HepG2 (cell line): ENCODE measurements at regions not wholly inside any gene's neighbourhood (a gene's known extent, or its start where the extent isn't known, plus 50 kb on each side); places are given as distances from the start of the nearest gene placed in this dataset.

Source experiments
- ATAC-seq: fragments of 200-7000 bp; cut with Tn5 transposase; 3 replicates; pipeline ENCODE4 v1.9.1; 2020; ENCODE audit warnings: mild to moderate bottlenecking, moderate library complexity
- BruUV-seq: library from RNA; stranded (reverse); fragments of 400-500 nt; replicated peaks from 2 replicates; lab custom pipeline; 2021; lab: Mats Ljungman, UMichigan
- CTCF ChIA-PET: fragments of 300-600 bp; formaldehyde crosslinking; extraction: SDS; loops from one replicate; lab custom pipeline; 2021; ENCODE audit warnings: low total read pairs, inconsistent platforms, low intra/inter-chr PET ratio; lab: Yijun Ruan, JAX
- POLR2A ChIA-PET: fragments of 350-600 bp; sonication (Branson Sonifier 250); formaldehyde crosslinking; loops from one replicate; lab custom pipeline; 2020; ENCODE audit warnings: antibody characterized with exemption, inconsistent platforms; lab: Yijun Ruan, JAX
- DNase-seq: peaks from one replicate; pipeline ENCODE4 v3.0.0-alpha.2; 2015; ENCODE audit warnings: low spot score
- FAIRE-seq: peaks from 3 replicates; lab custom pipeline; 2011; peaks lifted over from hg19 to GRCh38; lab: Jason Lieb, UNC
- H2AFZ ChIP-seq: one replicate; pipeline ENCODE4 v1.6.1; 2011; ENCODE audit warnings: low read length, inconsistent platforms
- H3K27ac ChIP-seq: fragments of 300-600 bp; 3 replicates; pipeline ENCODE4 v1.8.0; 2011; ENCODE audit warnings: mixed run types, mild to moderate bottlenecking, mixed read lengths, low read length, inconsistent platforms; ENCODE audit not compliant: insufficient read depth; ENCODE audit errors: extremely low read length
- H3K27me3 ChIP-seq, 2 experiments: fragments of 200-600 bp in 1 of 2; 2 replicates in 1 of 2; 3 replicates in 1 of 2; pipeline versions ENCODE4 v1.6.0 to v1.8.0; 2011; ENCODE audit warnings: low read length in 2 of 2, mild to moderate bottlenecking in 2 of 2, moderate library complexity in 2 of 2, inconsistent platforms in 1 of 2; ENCODE audit not compliant: insufficient read depth in 2 of 2, control insufficient read depth in 1 of 2
- H3K36me3 ChIP-seq, 2 experiments: fragments of 200-600 bp in 1 of 2; replicated peaks in 1 of 2; 2 replicates in 1 of 2; 3 replicates in 1 of 2; pipeline versions ENCODE4 v1.5.1 to v1.8.0; 2011; ENCODE audit warnings: low read length in 2 of 2, inconsistent platforms in 1 of 2; ENCODE audit not compliant: insufficient read depth in 2 of 2, control insufficient read depth in 1 of 2
- H3K4me1 ChIP-seq: 2 replicates; pipeline ENCODE4 v1.5.1; 2012; ENCODE audit warnings: low read length, inconsistent platforms; ENCODE audit not compliant: insufficient read depth
- H3K4me2 ChIP-seq: 2 replicates; pipeline ENCODE4 v1.6.0; 2011; ENCODE audit warnings: low read depth, low read length, inconsistent platforms
- H3K4me3 ChIP-seq, 3 experiments: fragments of 200-600 bp in 1 of 3; sonication (generic), shearing (Covaris generic) in 1 of 3; replicated peaks in 1 of 3; 2 replicates each; pipeline ENCODE4 v1.5.1; 2011 to 2016; ENCODE audit warnings: low read length in 3 of 3, inconsistent platforms in 2 of 3, low read depth in 2 of 3, mild to moderate bottlenecking in 2 of 3, control low read depth in 1 of 3, mixed read lengths in 1 of 3; ENCODE audit not compliant: insufficient read depth in 1 of 3
- H3K79me2 ChIP-seq: one replicate; pipeline ENCODE4 v1.6.1; 2011; ENCODE audit warnings: low read length, inconsistent platforms; ENCODE audit not compliant: insufficient read depth
- H3K9ac ChIP-seq: 2 replicates; pipeline ENCODE4 v1.6.0; 2011; ENCODE audit warnings: mild to moderate bottlenecking, low read depth, low read length, inconsistent platforms; ENCODE audit not compliant: insufficient read depth
- H3K9me3 ChIP-seq: 2 replicates; pipeline ENCODE4 v1.5.1; 2012; ENCODE audit warnings: mild to moderate bottlenecking, low read length
- H4K20me1 ChIP-seq: 2 replicates; pipeline ENCODE4 v1.6.0; 2011; ENCODE audit warnings: inconsistent platforms, mild to moderate bottlenecking, low read length, moderate library complexity; ENCODE audit not compliant: insufficient read depth
- BATF2 ChIP-seq: sonication (generic); formaldehyde crosslinking; IDR thresholded peaks from 2 replicates; pipeline ENCODE4 v1.8.0; 2022; ENCODE audit warnings: mild to moderate bottlenecking, missing genetic modification reagents, moderate library complexity
- CERS6 ChIP-seq: sonication (generic); formaldehyde crosslinking; IDR thresholded peaks from 2 replicates; pipeline ENCODE4 v1.5.0; 2020; ENCODE audit warnings: missing genetic modification reagents
- FOXK2 ChIP-seq: fragments of 450-650 bp; IDR thresholded peaks from 2 replicates; pipeline ENCODE4 v1.6.1; 2016
- GLI4 ChIP-seq: sonication (generic); formaldehyde crosslinking; IDR thresholded peaks from 2 replicates; pipeline ENCODE4 v1.5.1; 2020; ENCODE audit warnings: missing genetic modification reagents, mild to moderate bottlenecking, moderate library complexity, borderline replicate concordance
- IRF2 ChIP-seq: IDR thresholded peaks from 2 replicates; pipeline ENCODE4 v1.6.1; 2018; ENCODE audit warnings: missing genetic modification reagents, missing compliant biosample characterization
- RNF219 ChIP-seq: sonication (generic); formaldehyde crosslinking; IDR thresholded peaks from 2 replicates; pipeline ENCODE4 v1.5.0; 2020; ENCODE audit warnings: mild to moderate bottlenecking, missing genetic modification reagents
- SKI ChIP-seq: fragments of 450-650 bp; IDR thresholded peaks from one replicate; pipeline ENCODE4 v1.6.1; 2018; ENCODE audit warnings: mild to moderate bottlenecking; ENCODE audit not compliant: partially characterized antibody
- TEF ChIP-seq: sonication (generic); formaldehyde crosslinking; IDR thresholded peaks from 2 replicates; pipeline ENCODE4 v1.5.0; 2020; ENCODE audit warnings: missing genetic modification reagents
- ZNF335 ChIP-seq: sonication (generic); formaldehyde crosslinking; IDR thresholded peaks from 2 replicates; pipeline ENCODE4 v1.4.0; 2020; ENCODE audit warnings: missing genetic modification reagents
- ZNF44 ChIP-seq: sonication (generic); formaldehyde crosslinking; IDR thresholded peaks from 2 replicates; pipeline ENCODE4 v1.5.1; 2020; ENCODE audit warnings: mild to moderate bottlenecking, missing genetic modification reagents
- WGBS: methylation state at CpG from one replicate; pipeline ENCODE4 v1.1.6; 2017; ENCODE audit warnings: low lambda C conversion rate; 5-methylcytosine and 5-hydroxymethylcytosine counted together
- in situ Hi-C: cut with HindIII; loops from 2 replicates; pipeline ENCODE4 v1.10.0; 2017; ENCODE audit warnings: low pct_unique_long_range_greater_than_20kb; ENCODE audit not compliant: extremely low pct_ligation_motif_present
- intact Hi-C: fragments of 100-400 bp; cut with micrococcal nuclease; formaldehyde crosslinking; loops from one replicate; pipeline ENCODE4 v1.10.0; 2022; ENCODE audit not compliant: unreplicated experiment
- TF ChIP-seq, protein P1 (sequence below): sonication (generic); formaldehyde crosslinking; IDR thresholded peaks from 2 replicates; pipeline ENCODE4 v1.8.1; 2023; ENCODE audit warnings: mild to moderate bottlenecking, missing genetic modification reagents, borderline replicate concordance
- TF ChIP-seq, protein P2 (sequence below): sonication (generic); formaldehyde crosslinking; conservative IDR thresholded peaks from 2 replicates; pipeline ENCODE4 v1.4.0; 2020; ENCODE audit warnings: missing genetic modification reagents
- TF ChIP-seq, protein P3 (sequence below): sonication (generic); formaldehyde crosslinking; IDR thresholded peaks from 2 replicates; pipeline ENCODE4 v1.5.1; 2020; ENCODE audit warnings: mild to moderate bottlenecking, missing genetic modification reagents

GRCh38 chr2:7940723-7941122, 741.1 kb upstream of the ID2 start:
- no peaks in the 10 kb centered on the region for H3K36me3 ChIP-seq
- intact Hi-C loops = no loop called here
- ChIA-PET CTCF (no interaction called here), POLR2A (no interaction called here)
- 0 out of 5 replicates have a peak, but pooled peaks cover 0 to 4% of the 10 kb centered on the region in 2 experiments for H3K27me3 ChIP-seq
- ATAC-seq (no peak), FAIRE-seq (no peak), DNase-seq (no peak)
- no peaks in the 10 kb centered on the region for H3K79me2 ChIP-seq
- H3K4me1 ChIP-seq = peaks cover 10% of the 10 kb centered on the region
- no peaks in the 10 kb centered on the region for H3K9me3 ChIP-seq
- no peak overlapping the region for H3K4me3 ChIP-seq
- BruUV-seq = no TSS peak
- H2AFZ ChIP-seq = no peak overlapping the region
- H3K27ac ChIP-seq = no peak overlapping the region
- H4K20me1 ChIP-seq = no peaks in the 10 kb centered on the region
- WGBS = 37% methylated on average over 3 of the region's 3 CpGs
- in situ Hi-C loops = no loop called here
- H3K4me2 ChIP-seq = no peak overlapping the region
- no peak overlapping the region for H3K9ac ChIP-seq
- TF ChIP-seq BATF2 (CRISPR knock-in tag) (no peak), ZNF335 (CRISPR knock-in tag) (no peak), RNF219 (no peak), GLI4 (CRISPR knock-in tag) (no peak), TEF (CRISPR knock-in tag) (no peak), FOXK2 (no peak), ZNF44 (CRISPR knock-in tag) (no peak), SKI (no peak), IRF2 (CRISPR knock-in tag) (no peak), CERS6 (CRISPR knock-in tag) (no peak)
- TF ChIP-seq, protein P1, sequence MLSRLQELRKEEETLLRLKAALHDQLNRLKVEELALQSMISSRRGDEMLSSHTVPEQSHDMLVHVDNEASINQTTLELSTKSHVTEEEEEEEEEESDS = no peak
- TF ChIP-seq, protein P2, sequence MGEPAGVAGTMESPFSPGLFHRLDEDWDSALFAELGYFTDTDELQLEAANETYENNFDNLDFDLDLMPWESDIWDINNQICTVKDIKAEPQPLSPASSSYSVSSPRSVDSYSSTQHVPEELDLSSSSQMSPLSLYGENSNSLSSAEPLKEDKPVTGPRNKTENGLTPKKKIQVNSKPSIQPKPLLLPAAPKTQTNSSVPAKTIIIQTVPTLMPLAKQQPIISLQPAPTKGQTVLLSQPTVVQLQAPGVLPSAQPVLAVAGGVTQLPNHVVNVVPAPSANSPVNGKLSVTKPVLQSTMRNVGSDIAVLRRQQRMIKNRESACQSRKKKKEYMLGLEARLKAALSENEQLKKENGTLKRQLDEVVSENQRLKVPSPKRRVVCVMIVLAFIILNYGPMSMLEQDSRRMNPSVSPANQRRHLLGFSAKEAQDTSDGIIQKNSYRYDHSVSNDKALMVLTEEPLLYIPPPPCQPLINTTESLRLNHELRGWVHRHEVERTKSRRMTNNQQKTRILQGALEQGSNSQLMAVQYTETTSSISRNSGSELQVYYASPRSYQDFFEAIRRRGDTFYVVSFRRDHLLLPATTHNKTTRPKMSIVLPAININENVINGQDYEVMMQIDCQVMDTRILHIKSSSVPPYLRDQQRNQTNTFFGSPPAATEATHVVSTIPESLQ = no peak
- TF ChIP-seq, protein P3, sequence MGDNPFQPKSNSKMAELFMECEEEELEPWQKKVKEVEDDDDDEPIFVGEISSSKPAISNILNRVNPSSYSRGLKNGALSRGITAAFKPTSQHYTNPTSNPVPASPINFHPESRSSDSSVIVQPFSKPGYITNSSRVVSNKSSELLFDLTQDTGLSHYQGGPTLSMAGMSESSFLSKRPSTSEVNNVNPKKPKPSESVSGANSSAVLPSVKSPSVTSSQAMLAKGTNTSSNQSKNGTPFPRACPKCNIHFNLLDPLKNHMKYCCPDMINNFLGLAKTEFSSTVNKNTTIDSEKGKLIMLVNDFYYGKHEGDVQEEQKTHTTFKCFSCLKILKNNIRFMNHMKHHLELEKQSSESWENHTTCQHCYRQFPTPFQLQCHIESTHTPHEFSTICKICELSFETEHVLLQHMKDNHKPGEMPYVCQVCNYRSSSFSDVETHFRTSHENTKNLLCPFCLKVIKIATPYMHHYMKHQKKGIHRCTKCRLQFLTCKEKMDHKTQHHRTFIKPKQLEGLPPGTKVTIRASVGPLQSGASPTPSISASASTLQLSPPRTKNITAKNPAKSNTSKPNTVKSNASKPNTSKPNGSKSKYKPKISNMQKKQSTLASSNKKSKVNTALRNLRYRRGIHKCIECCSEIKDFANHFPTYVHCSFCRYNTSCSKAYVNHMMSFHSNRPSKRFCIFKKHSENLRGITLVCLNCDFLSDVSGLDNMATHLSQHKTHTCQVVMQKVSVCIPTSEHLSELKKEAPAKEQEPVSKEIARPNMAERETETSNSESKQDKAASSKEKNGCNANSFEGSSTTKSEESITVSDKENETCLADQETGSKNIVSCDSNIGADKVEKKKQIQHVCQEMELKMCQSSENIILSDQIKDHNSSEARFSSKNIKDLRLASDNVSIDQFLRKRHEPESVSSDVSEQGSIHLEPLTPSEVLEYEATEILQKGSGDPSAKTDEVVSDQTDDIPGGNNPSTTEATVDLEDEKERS (CRISPR knock-in tag) = no peak
